Gastroesophageal sphincter (tissue), 4 donors: ENCODE measurements at regions not wholly inside any gene's neighbourhood (a gene's known extent, or its start where the extent isn't known, plus 50 kb on each side); places are given as distances from the start of the nearest gene placed in this dataset.
"Not testable (repeated sequence)": the region's sequence is repeated elsewhere in the genome, so short reads cannot be mapped to it uniquely, and the experiment has no call there.

Experiments used
- ATAC-seq: fragments of 150-250 bp; one replicate; pipeline ENCODE4 v1.9.1; 2016; ENCODE audit warnings: mild to moderate bottlenecking, moderate library complexity
- H3K27ac ChIP-seq, 4 donors: fragments of 200-600 bp; sonication (generic) in 3 of 4; 1 replicate in 3 of 4; 2 replicates in 1 of 4; pipeline ENCODE4 v1.5.1; 2016 to 2019
- H3K27me3 ChIP-seq: fragments of 200-600 bp; sonication (generic); one replicate; pipeline ENCODE4 v1.5.1; 2019
- H3K36me3 ChIP-seq, 2 donors: fragments of 200-600 bp; sonication (generic); one replicate each; pipeline ENCODE4 v1.5.1; 2019; ENCODE audit warnings: control low read depth in 1 of 2
- H3K4me1 ChIP-seq, 3 donors: fragments of 200-600 bp; sonication (generic); 1 replicate in 2 of 3; 2 replicates in 1 of 3; pipeline ENCODE4 v1.5.1; 2016 to 2019; ENCODE audit warnings: control low read depth in 2 of 3
- H3K4me3 ChIP-seq, 2 donors: fragments of 200-600 bp; sonication (generic); one replicate each; pipeline ENCODE4 v1.5.1; 2019; ENCODE audit warnings: mild to moderate bottlenecking in 1 of 2, moderate library complexity in 1 of 2
- H3K9me3 ChIP-seq, 3 donors: fragments of 200-600 bp; sonication (generic); one replicate each; pipeline ENCODE4 v1.5.1; 2017 to 2019; ENCODE audit warnings: control low read depth in 2 of 3
- EP300 ChIP-seq: sonication (generic); formaldehyde crosslinking; IDR thresholded peaks from one replicate; pipeline ENCODE4 v1.6.1; 2017; ENCODE audit warnings: antibody characterized with exemption, mild to moderate bottlenecking
- POLR2A ChIP-seq, 2 donors: fragments of 450-650 bp; IDR thresholded peaks; one replicate each; pipeline ENCODE4 v1.6.1; 2017; ENCODE audit warnings: antibody characterized with exemption in 2 of 2, mild to moderate bottlenecking in 2 of 2, moderate library complexity in 1 of 2
- POLR2AphosphoS5 ChIP-seq: sonication (generic); formaldehyde crosslinking; IDR thresholded peaks from one replicate; pipeline ENCODE4 v1.6.1; 2017; ENCODE audit warnings: antibody characterized with exemption
- WGBS, 2 donors: methylation state at CpG; one replicate each; pipeline ENCODE4 v1.1.5; 2018; ENCODE audit warnings: low coverage in 1 of 2; 5-methylcytosine and 5-hydroxymethylcytosine counted together
- TF ChIP-seq, protein P1 (sequence below), 4 experiments: fragments of 200-600 bp in 2 of 4; fragments of 450-650 bp in 2 of 4; sonication (generic) in 1 of 4; IDR thresholded peaks; one replicate each; pipeline ENCODE4 v1.5.1; 2017 to 2019; ENCODE audit warnings: antibody characterized with exemption in 4 of 4, mild to moderate bottlenecking in 2 of 4, moderate library complexity in 2 of 4

DNA sequence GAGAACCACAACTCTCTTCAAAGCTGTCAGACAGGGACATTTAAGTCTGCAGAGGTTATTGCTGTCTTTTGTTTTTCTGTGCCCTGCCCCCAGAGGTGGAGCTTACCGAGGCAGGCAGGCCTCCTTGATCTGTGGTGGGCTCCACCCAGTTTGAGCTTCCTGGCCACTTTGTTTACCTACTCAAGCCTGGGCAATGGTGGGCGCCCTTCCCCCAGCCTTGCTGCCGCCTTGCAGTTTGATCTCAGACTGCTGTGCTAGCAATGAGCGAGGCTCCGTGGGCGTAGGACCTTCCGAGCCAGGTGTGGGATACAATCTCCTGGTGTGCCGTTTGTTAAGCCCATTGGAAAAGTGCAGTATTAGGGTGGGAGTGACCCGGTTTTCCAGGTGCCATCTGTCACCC, 822.1 kb downstream of the KCNMA1 start:
- H3K36me3 ChIP-seq, H3K27ac ChIP-seq, H3K4me1 ChIP-seq, ATAC-seq, H3K4me3 ChIP-seq, H3K9me3 ChIP-seq, H3K27me3 ChIP-seq: not testable (repeated sequence)
- 100% methylated on average over 1 of the region's 9 CpGs; no CpG with 5 or more reads in 1 of the 2 donors for whole genome bisulfite sequencing, 2 donors

DNA sequence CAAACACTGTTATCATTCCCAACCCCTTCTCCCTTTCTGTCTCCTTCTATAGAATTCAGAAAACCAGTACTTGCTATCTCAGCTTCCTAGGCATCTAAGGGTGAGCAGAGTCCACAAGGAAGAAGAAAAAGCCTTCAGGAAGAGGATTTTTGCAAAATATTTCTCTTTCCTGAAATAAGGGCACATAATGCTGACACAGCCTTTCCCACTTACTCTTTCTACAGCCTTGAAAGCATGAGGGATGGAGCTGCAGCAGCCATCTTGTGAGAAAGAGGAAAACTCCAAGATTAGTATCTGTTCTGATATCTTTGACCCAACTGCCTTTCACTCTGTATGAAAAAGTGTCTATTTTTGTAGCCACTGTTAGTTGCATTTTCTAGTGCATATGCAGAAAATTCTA, 826.2 kb downstream of the KCNMA1 start:
- TF ChIP-seq POLR2AphosphoS5 (no peak), EP300 (no peak), POLR2A (IDR thresholded peaks at IDR 0.05) (no peak)
- TF ChIP-seq, protein P1, sequence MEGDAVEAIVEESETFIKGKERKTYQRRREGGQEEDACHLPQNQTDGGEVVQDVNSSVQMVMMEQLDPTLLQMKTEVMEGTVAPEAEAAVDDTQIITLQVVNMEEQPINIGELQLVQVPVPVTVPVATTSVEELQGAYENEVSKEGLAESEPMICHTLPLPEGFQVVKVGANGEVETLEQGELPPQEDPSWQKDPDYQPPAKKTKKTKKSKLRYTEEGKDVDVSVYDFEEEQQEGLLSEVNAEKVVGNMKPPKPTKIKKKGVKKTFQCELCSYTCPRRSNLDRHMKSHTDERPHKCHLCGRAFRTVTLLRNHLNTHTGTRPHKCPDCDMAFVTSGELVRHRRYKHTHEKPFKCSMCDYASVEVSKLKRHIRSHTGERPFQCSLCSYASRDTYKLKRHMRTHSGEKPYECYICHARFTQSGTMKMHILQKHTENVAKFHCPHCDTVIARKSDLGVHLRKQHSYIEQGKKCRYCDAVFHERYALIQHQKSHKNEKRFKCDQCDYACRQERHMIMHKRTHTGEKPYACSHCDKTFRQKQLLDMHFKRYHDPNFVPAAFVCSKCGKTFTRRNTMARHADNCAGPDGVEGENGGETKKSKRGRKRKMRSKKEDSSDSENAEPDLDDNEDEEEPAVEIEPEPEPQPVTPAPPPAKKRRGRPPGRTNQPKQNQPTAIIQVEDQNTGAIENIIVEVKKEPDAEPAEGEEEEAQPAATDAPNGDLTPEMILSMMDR (IDR thresholded peaks at IDR 0.05): no peak
- no peak for ATAC-seq
- H3K4me1 ChIP-seq: no peaks in the 10 kb centered on the region
- H3K36me3 ChIP-seq: no peaks in the 10 kb centered on the region
- no peak overlapping the region for H3K27ac ChIP-seq
- H3K9me3 ChIP-seq: no peaks in the 10 kb centered on the region
- H3K27me3 ChIP-seq: no peaks in the 10 kb centered on the region
- no peak overlapping the region for H3K4me3 ChIP-seq

DNA sequence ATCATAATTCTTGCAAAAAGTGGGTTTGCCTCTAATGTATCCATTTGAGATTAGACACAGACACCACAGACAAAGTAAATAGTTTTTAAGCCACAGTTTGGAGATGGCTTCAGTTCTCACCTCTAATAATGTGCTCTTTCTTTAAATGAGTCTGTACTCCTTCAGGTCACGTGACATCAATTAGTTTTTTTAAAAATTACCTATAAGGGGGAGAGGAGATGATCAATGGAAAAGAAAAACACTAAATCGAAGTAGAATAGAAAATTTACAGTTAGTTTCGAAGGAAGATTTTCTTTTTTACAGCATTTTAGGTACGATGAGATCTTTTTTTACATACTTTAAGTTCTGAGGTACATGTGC, 849.2 kb downstream of the KCNMA1 start:
- TF ChIP-seq POLR2A (IDR thresholded peaks at IDR 0.05) (no peak), EP300 (no peak)
- H3K4me1 ChIP-seq: peaks cover 0 to 14% (median 0%) of the 10 kb centered on the region in 3 donors
- H3K9me3 ChIP-seq: no peaks in the 10 kb centered on the region
- no peak overlapping the region for H3K27ac ChIP-seq
- H3K27me3 ChIP-seq: no peaks in the 10 kb centered on the region
- 79 to 92% methylated on average over 4 of the region's 4 CpGs for WGBS, 2 donors
- ATAC-seq: no peak
- no peak overlapping the region for H3K4me3 ChIP-seq
- H3K36me3 ChIP-seq: no peaks in the 10 kb centered on the region

DNA sequence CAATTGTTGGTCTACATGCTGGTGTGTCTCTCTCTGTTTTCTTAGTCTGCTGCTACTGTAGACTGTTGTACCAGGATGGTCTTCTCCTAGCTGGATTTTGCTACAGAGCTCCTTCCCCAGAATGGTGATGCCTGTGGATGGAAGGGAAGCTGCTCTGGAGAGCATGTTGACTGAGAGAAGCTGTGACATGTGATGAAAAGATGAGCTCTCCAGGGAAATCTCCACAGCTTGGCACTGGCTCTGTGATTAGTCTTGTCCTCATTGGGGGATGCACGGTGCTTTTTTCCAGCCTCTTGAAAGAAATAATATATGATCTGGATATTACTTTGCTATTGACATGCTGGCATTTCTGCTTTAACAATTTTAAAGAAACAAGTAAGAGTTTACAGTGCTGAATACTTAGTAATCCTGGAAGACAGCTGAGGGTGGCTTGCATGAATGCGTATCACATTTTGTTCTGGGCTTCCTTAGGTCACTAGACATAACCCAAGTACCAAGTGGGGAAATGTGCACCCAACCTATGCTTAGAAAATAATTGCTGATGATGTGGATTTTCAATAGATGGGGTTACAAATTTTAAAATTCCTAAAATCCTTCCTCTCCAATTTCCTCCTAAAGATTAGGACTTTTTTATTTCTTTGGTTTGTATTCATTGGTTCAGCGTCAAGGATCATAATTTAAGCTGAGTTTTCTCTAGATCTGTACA, 849.7 kb downstream of the KCNMA1 start:
- Histone ChIP-seq H3K9me3 (no peaks in the 10 kb centered on the region), H3K27ac (no peak overlapping the region), H3K27me3 (no peaks in the 10 kb centered on the region), H3K4me1 (peaks cover 0 to 14% (median 0%) of the 10 kb centered on the region in 3 donors), H3K36me3 (no peaks in the 10 kb centered on the region), H3K4me3 (no peak overlapping the region)
- no peak for TF ChIP-seq EP300
- TF ChIP-seq POLR2A (IDR thresholded peaks at IDR 0.05): no peak
- TF ChIP-seq, protein P1 (IDR thresholded peaks at IDR 0.05): no peak
- no peak for ATAC-seq
- 87 to 97% methylated on average over 2 to 3 of the region's 3 CpGs for WGBS, 2 donors

- Histone ChIP-seq H3K9me3 (no peaks in the 10 kb centered on the region), H3K27ac (no peak overlapping the region), H3K27me3 (no peaks in the 10 kb centered on the region), H3K4me3 (no peak overlapping the region), H3K36me3 (no peaks in the 10 kb centered on the region), H3K4me1 (peaks cover 0 to 14% (median 0%) of the 10 kb centered on the region in 3 donors)
- ATAC-seq: no peak
- WGBS, 2 donors: 83 to 86% methylated on average over 4 of the region's 4 CpGs
- TF ChIP-seq POLR2A (IDR thresholded peaks at IDR 0.05): no peak
- TF ChIP-seq, protein P1 (IDR thresholded peaks at IDR 0.05): no peak
These were observed 851.0 kb downstream of the KCNMA1 start for GRCh38 chr10:76786504-76787072.

GRCh38 chr10:76784076-76784475, 853.5 kb downstream of the KCNMA1 start:
- ATAC-seq: no peak
- no peaks in the 10 kb centered on the region for H3K9me3 ChIP-seq
- no peak overlapping the region for H3K4me3 ChIP-seq
- H3K4me1 ChIP-seq: peaks cover 0 to 14% (median 0%) of the 10 kb centered on the region in 3 donors
- no peak for TF ChIP-seq EP300
- TF ChIP-seq POLR2AphosphoS5: no peak
- TF ChIP-seq, protein P1 (IDR thresholded peaks at IDR 0.05): no peak
- H3K27ac ChIP-seq: no peak overlapping the region
- no peaks in the 10 kb centered on the region for H3K36me3 ChIP-seq
- H3K27me3 ChIP-seq: no peaks in the 10 kb centered on the region
- 13% methylated on average over 1 of the region's 1 CpG; no CpG with 5 or more reads in 1 of the 2 donors for WGBS, 2 donors
